Left lung (tissue), 4 donors: ENCODE measurements at regions not wholly inside any gene's neighbourhood (a gene's known extent, or its start where the extent isn't known, plus 50 kb on each side); places are given as distances from the start of the nearest gene placed in this dataset.

Source experiments
- ATAC-seq: fragments of 200-7000 bp; cut with Tn5 transposase; one replicate; pipeline ENCODE4 v1.9.1; 2020; ENCODE audit warnings: moderate library complexity
- DNase-seq, 4 donors: peaks; one replicate each; pipeline ENCODE4 v3.0.0-alpha.2; 2013 to 2020
- H3K27ac ChIP-seq, 2 donors: fragments of 200-600 bp; sonication (generic) in 1 of 2; one replicate each; pipeline versions ENCODE4 v1.5.0 to v1.8.0; 2020 to 2021
- H3K27me3 ChIP-seq, 2 donors: fragments of 200-600 bp; sonication (generic) in 1 of 2; one replicate each; pipeline versions ENCODE4 v1.5.0 to v1.8.0; 2020 to 2021
- H3K36me3 ChIP-seq, 2 donors: fragments of 200-600 bp; sonication (generic) in 1 of 2; one replicate each; pipeline versions ENCODE4 v1.5.0 to v1.8.0; 2020 to 2021
- H3K4me1 ChIP-seq, 2 donors: fragments of 200-600 bp; one replicate each; pipeline ENCODE4 v1.8.0; 2021
- H3K4me3 ChIP-seq, 2 donors: fragments of 200-600 bp; sonication (generic) in 1 of 2; one replicate each; pipeline versions ENCODE4 v1.5.0 to v1.8.0; 2020 to 2021; ENCODE audit warnings: mild to moderate bottlenecking in 1 of 2
- H3K9me3 ChIP-seq, 2 donors: fragments of 200-600 bp; sonication (generic) in 1 of 2; one replicate each; pipeline versions ENCODE4 v1.5.0 to v1.8.0; 2020 to 2021
- intact Hi-C, 2 donors: fragments of 100-400 bp; cut with DNase I; formaldehyde crosslinking; loops; one replicate each; pipeline versions ENCODE4 v1.11.2 to v1.14.2; 2022
- TF ChIP-seq, protein P1 (sequence below), 2 donors: fragments of 200-600 bp; sonication (generic) in 1 of 2; IDR thresholded peaks; one replicate each; pipeline versions ENCODE4 v1.5.0 to v1.8.0; 2021; ENCODE audit warnings: antibody characterized with exemption in 2 of 2
- donor health status: DM: no; HTN: yes; CAD: no.
- donor health status: DM: no; HTN: no; CAD: no.

DNA sequence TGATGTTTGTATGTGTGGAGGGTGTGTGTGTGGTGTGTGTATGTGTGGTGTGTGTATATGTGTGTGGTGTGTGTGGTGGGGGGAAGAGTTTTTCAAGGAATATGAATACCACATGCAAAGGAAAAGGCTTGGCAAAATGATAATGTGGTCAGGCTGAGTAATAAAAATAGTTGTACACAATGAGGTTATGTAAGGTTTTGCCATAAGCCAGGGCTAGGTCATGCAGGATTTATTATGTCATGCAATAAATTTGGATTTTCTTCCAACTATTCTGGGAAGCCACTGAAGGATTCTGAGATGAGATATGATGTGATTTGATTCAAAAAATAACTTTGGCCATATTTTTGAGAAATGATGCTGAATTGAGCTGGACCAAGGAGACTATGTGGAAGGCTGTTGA lies 1191.6 kb upstream of the SEL1L start:
- no peaks in the 10 kb centered on the region for H3K9me3 ChIP-seq
- H3K36me3 ChIP-seq = no peaks in the 10 kb centered on the region
- TF ChIP-seq, protein P1, sequence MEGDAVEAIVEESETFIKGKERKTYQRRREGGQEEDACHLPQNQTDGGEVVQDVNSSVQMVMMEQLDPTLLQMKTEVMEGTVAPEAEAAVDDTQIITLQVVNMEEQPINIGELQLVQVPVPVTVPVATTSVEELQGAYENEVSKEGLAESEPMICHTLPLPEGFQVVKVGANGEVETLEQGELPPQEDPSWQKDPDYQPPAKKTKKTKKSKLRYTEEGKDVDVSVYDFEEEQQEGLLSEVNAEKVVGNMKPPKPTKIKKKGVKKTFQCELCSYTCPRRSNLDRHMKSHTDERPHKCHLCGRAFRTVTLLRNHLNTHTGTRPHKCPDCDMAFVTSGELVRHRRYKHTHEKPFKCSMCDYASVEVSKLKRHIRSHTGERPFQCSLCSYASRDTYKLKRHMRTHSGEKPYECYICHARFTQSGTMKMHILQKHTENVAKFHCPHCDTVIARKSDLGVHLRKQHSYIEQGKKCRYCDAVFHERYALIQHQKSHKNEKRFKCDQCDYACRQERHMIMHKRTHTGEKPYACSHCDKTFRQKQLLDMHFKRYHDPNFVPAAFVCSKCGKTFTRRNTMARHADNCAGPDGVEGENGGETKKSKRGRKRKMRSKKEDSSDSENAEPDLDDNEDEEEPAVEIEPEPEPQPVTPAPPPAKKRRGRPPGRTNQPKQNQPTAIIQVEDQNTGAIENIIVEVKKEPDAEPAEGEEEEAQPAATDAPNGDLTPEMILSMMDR (IDR thresholded peaks at IDR 0.05) = no peak
- peaks cover 0 to 6% of the 10 kb centered on the region in 2 donors for H3K4me1 ChIP-seq
- no peak overlapping the region for H3K27ac ChIP-seq
- ATAC-seq (peak; percentile 56), DNase-seq (no peak)
- H3K4me3 ChIP-seq = no peak overlapping the region
- intact Hi-C loops = no loop called here
- no peaks in the 10 kb centered on the region for H3K27me3 ChIP-seq

DNA sequence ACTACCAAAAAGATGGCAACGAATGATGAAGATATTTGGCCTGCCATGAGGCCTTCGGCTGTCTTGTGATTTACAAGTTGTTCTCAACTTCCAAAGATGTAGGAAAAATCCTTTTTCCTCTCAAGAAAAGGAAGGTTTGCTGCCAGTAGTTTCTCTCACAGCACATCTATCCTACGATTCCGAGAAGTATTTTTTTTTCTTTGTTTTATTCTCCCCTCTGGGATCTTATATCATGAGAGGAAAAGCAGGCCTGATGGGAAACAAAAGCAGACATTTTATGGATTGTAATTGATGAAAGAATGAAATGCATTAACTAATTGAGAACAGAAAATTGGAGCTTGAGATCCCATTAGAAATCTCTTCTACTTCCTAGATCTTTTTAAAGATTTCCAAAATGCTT lies 1197.9 kb upstream of the SEL1L start:
- H3K4me3 ChIP-seq = no peak overlapping the region
- TF ChIP-seq, protein P1 (IDR thresholded peaks at IDR 0.05) = no peak
- ATAC-seq (no peak), DNase-seq (no peak)
- H3K27me3 ChIP-seq = no peaks in the 10 kb centered on the region
- H3K9me3 ChIP-seq = no peaks in the 10 kb centered on the region
- no peaks in the 10 kb centered on the region for H3K36me3 ChIP-seq
- intact Hi-C loops = no loop called here
- H3K27ac ChIP-seq = no peak overlapping the region
- no peaks in the 10 kb centered on the region for H3K4me1 ChIP-seq

DNA sequence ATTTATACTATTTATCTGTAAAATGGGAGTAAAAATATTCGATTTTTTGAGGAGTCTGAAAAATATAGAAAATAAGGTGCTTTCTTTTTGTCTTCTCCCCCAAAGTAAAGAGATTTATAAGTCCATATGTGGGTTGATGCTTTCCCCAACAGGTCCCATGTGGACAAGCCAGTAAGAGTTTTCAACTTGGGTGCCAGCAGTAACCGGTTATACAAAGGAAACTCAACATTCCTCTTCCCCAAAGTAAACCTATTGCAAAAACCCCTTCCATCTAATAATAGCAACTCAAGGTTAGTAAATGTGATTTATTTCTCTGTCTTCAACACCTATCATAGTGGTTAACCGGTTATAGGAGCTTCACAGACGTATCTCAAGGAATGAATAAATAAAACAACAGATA lies 1206.9 kb upstream of the SEL1L start:
- H3K4me1 ChIP-seq = no peaks in the 10 kb centered on the region
- H3K27me3 ChIP-seq = no peaks in the 10 kb centered on the region
- H3K4me3 ChIP-seq = no peak overlapping the region
- no peak for DNase-seq
- intact Hi-C loops = no loop called here
- no peak overlapping the region for H3K27ac ChIP-seq
- TF ChIP-seq, protein P1 (IDR thresholded peaks at IDR 0.05) = no peak
- H3K9me3 ChIP-seq = no peaks in the 10 kb centered on the region
- ATAC-seq = peak; percentile 81
- H3K36me3 ChIP-seq = no peaks in the 10 kb centered on the region

DNA sequence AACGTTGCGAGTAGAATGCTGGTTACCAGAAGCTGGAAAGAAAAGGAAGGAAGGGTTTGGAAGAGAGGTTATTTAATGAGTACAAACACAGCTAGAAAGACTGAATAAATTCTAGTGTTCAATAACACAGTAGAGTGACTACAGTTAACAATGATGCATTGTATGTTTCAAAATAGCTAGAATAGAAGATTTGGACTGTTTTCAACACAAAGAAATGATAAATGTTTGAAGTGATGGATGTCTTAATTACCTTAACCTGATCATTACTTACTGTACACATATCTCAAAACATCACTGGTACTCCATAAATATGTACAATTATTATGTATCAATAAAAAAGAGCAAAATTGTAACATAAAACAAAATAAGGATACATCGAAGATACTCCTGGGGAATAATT lies 1221.8 kb upstream of the SEL1L start:
- intact Hi-C loops = no loop called here
- no peak overlapping the region for H3K27ac ChIP-seq
- ATAC-seq (no peak), DNase-seq (no peak)
- peaks cover 0 to 6% of the 10 kb centered on the region in 2 donors for H3K9me3 ChIP-seq
- TF ChIP-seq, protein P1 (IDR thresholded peaks at IDR 0.05) = no peak
- no peak overlapping the region for H3K4me3 ChIP-seq
- H3K4me1 ChIP-seq = no peaks in the 10 kb centered on the region
- no peaks in the 10 kb centered on the region for H3K27me3 ChIP-seq
- H3K36me3 ChIP-seq = no peaks in the 10 kb centered on the region

DNA sequence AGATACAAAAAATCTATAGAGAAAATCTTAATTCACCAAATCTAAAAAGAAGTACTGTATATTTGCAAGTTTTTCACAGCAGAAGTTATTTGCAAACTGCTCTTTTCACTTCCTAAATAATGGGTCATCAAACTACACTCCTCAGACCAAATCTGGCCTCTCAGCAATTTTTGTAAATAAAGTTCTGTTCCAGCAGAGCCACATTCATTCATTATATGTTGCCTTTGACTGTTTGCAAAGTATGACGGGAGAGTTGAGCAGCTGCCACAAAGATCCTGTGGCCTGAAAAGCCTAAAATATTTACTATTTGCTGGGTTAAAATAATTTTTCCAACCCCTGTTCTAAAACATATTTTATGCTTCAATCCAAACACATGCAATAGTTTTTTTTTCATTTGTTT lies 1222.3 kb upstream of the SEL1L start:
- intact Hi-C loops = no loop called here
- DNase-seq (peak in 2 of 4 donors; percentile 31 to 52), ATAC-seq (no peak)
- TF ChIP-seq, protein P1 (IDR thresholded peaks at IDR 0.05) = no peak
- Histone ChIP-seq H3K27ac (no peak overlapping the region), H3K9me3 (peaks cover 0 to 6% of the 10 kb centered on the region in 2 donors), H3K27me3 (no peaks in the 10 kb centered on the region), H3K4me3 (no peak overlapping the region), H3K36me3 (no peaks in the 10 kb centered on the region), H3K4me1 (no peaks in the 10 kb centered on the region)
